ENCODE measurements at regions not wholly inside any gene's neighbourhood (a gene's known extent, or its start where the extent isn't known, plus 50 kb on each side); places are given as distances from the start of the nearest gene placed in this dataset.

DNA sequence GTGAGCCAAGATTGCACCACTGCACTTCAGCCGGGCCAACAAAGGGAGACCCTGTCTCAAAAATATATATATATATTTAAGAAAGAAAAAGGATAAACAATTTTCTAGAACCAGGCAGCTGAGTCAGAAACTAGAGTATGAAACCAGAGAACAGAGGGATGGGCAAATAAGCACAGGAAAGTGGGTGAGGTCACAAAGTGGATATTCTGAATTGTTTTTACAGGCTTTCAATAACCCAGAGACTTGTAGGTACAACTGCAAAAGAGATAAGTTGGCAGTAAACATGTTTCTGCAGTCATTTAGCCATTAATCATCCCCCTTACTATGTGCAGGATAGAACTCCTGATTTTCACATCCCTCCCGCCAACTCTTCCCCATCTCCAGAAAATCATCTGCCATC lies 94.2 kb downstream of the BTG1 start:
- Histone ChIP-seq H3K9me3 (no peaks in the 10 kb centered on the region), H3K36me3 (no peaks in the 10 kb centered on the region), H3K4me1 (no peaks in the 10 kb centered on the region), H3K27me3 (ENCODE audit: low read depth) (no peaks in the 10 kb centered on the region), H3K27ac (no peak overlapping the region), H3K4me3 (no peak overlapping the region)
- intact Hi-C loops (cut with DNase I) = no loop called here
- DNase-seq (no peak), ATAC-seq (no peak)
- TF ChIP-seq, protein P1, sequence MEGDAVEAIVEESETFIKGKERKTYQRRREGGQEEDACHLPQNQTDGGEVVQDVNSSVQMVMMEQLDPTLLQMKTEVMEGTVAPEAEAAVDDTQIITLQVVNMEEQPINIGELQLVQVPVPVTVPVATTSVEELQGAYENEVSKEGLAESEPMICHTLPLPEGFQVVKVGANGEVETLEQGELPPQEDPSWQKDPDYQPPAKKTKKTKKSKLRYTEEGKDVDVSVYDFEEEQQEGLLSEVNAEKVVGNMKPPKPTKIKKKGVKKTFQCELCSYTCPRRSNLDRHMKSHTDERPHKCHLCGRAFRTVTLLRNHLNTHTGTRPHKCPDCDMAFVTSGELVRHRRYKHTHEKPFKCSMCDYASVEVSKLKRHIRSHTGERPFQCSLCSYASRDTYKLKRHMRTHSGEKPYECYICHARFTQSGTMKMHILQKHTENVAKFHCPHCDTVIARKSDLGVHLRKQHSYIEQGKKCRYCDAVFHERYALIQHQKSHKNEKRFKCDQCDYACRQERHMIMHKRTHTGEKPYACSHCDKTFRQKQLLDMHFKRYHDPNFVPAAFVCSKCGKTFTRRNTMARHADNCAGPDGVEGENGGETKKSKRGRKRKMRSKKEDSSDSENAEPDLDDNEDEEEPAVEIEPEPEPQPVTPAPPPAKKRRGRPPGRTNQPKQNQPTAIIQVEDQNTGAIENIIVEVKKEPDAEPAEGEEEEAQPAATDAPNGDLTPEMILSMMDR (IDR thresholded peaks at IDR 0.05) = no peak

- intact Hi-C loops (cut with DNase I) = no loop called here
- no peak overlapping the region for H3K4me3 ChIP-seq
- no peak overlapping the region for H3K27ac ChIP-seq
- H3K36me3 ChIP-seq = no peaks in the 10 kb centered on the region
- H3K27me3 ChIP-seq (ENCODE audit: low read depth) = no peaks in the 10 kb centered on the region
- ATAC-seq (no peak), DNase-seq (no peak)
- H3K4me1 ChIP-seq = no peaks in the 10 kb centered on the region
- H3K9me3 ChIP-seq = no peaks in the 10 kb centered on the region
- TF ChIP-seq, protein P1 (IDR thresholded peaks at IDR 0.05) = no peak
Observed at GRCh38 chr12:92049403-92049802, 96.2 kb downstream of the BTG1 start.

GRCh38 chr12:92047393-92047826 lies 98.2 kb downstream of the BTG1 start:
- Histone ChIP-seq H3K4me3 (no peak overlapping the region), H3K36me3 (no peaks in the 10 kb centered on the region), H3K4me1 (no peaks in the 10 kb centered on the region), H3K27ac (no peak overlapping the region), H3K27me3 (ENCODE audit: low read depth) (no peaks in the 10 kb centered on the region), H3K9me3 (no peaks in the 10 kb centered on the region)
- intact Hi-C loops (cut with DNase I) = no loop called here
- DNase-seq (no peak), ATAC-seq (no peak)
- TF ChIP-seq, protein P1 (IDR thresholded peaks at IDR 0.05) = no peak

GRCh38 chr12:92046557-92047392 lies 98.9 kb downstream of the BTG1 start:
- Histone ChIP-seq H3K4me3 (no peak overlapping the region), H3K4me1 (no peaks in the 10 kb centered on the region), H3K36me3 (no peaks in the 10 kb centered on the region), H3K27ac (no peak overlapping the region), H3K27me3 (ENCODE audit: low read depth) (no peaks in the 10 kb centered on the region), H3K9me3 (no peaks in the 10 kb centered on the region)
- ATAC-seq (no peak), DNase-seq (no peak)
- TF ChIP-seq, protein P1 (IDR thresholded peaks at IDR 0.05) = no peak
- intact Hi-C loops (cut with DNase I) = no loop called here

DNA sequence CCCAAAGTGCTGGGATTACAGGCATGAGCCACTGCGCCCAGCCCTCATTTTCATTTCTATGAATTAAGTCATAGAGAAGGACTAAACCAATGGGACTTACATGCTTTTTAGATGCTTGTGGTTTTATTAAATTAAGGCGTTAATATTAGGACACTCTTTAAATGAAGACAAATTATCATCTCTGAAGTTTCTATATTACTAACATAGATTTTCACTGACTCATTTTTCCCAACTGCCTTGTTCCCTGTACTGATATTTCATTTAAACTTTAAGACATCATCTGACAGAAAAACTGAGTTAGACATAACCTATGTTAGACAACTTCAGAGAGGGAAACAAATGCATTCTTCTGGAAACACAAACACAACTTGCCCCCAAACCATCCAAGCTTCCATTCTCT lies 99.8 kb downstream of the BTG1 start:
- DNase-seq (no peak), ATAC-seq (no peak)
- Histone ChIP-seq H3K9me3 (no peaks in the 10 kb centered on the region), H3K27me3 (ENCODE audit: low read depth) (no peaks in the 10 kb centered on the region), H3K4me1 (no peaks in the 10 kb centered on the region), H3K36me3 (no peaks in the 10 kb centered on the region), H3K4me3 (no peak overlapping the region), H3K27ac (no peak overlapping the region)
- intact Hi-C loops (cut with DNase I) = no loop called here
- TF ChIP-seq, protein P1 (IDR thresholded peaks at IDR 0.05) = no peak

Measured in lower lobe of right lung (tissue), 2 donors.